HEK293T (cell line): ENCODE measurements at regions not wholly inside any gene's neighbourhood (a gene's known extent, or its start where the extent isn't known, plus 50 kb on each side); places are given as distances from the start of the nearest gene placed in this dataset.
"Not testable (repeated sequence)": the region's sequence is repeated elsewhere in the genome, so short reads cannot be mapped to it uniquely, and the experiment has no call there.

ENCODE experiments used
- CTCF ChIA-PET: fragments of 350-600 bp; formaldehyde crosslinking; extraction: SDS; loops from one replicate; lab custom pipeline; 2021; ENCODE audit warnings: antibody characterized with exemption, inconsistent platforms; lab: Yijun Ruan, JAX
- POLR2A ChIA-PET: fragments of 350-600 bp; formaldehyde crosslinking; extraction: SDS; loops from one replicate; lab custom pipeline; 2020; ENCODE audit warnings: antibody characterized with exemption, inconsistent platforms; lab: Yijun Ruan, JAX
- DNase-seq: peaks from one replicate; pipeline ENCODE4 v3.0.0; 2012; ENCODE audit warnings: mixed read lengths; ENCODE audit errors: extremely low spot score
- ARNT ChIP-seq: fragments of 450-650 bp; IDR thresholded peaks from 2 replicates; pipeline ENCODE4 v1.6.1; 2017; ENCODE audit warnings: mild to moderate bottlenecking
- BHLHE40 ChIP-seq: fragments of 450-650 bp; IDR thresholded peaks from 2 replicates; pipeline ENCODE4 v1.6.1; 2016; ENCODE audit warnings: mild to moderate bottlenecking, moderate library complexity, borderline replicate concordance
- CTBP1 ChIP-seq: fragments of 450-650 bp; IDR thresholded peaks from 2 replicates; pipeline ENCODE4 v1.6.1; 2016; ENCODE audit warnings: borderline replicate concordance
- ELF4 ChIP-seq: fragments of 450-650 bp; IDR thresholded peaks from 2 replicates; pipeline ENCODE4 v1.6.1; 2017; ENCODE audit warnings: antibody characterized with exemption
- FOXA1 ChIP-seq: fragments of 450-650 bp; IDR thresholded peaks from 2 replicates; pipeline ENCODE4 v1.6.1; 2016; ENCODE audit warnings: mild to moderate bottlenecking
- FOXK2 ChIP-seq: fragments of 450-650 bp; IDR thresholded peaks from 2 replicates; pipeline ENCODE4 v1.6.1; 2016; ENCODE audit warnings: mild to moderate bottlenecking
- FOXM1 ChIP-seq: fragments of 450-650 bp; IDR thresholded peaks from 2 replicates; pipeline ENCODE4 v1.6.1; 2017; ENCODE audit warnings: mild to moderate bottlenecking, borderline replicate concordance
- HDGF ChIP-seq: fragments of 450-650 bp; IDR thresholded peaks from 2 replicates; pipeline ENCODE4 v1.6.1; 2017; ENCODE audit warnings: antibody characterized with exemption, borderline replicate concordance
- L3MBTL2 ChIP-seq: fragments of 450-650 bp; conservative IDR thresholded peaks from 2 replicates; pipeline ENCODE4 v1.6.1; 2016; ENCODE audit warnings: mild to moderate bottlenecking
- LEF1 ChIP-seq: fragments of 450-650 bp; IDR thresholded peaks from 2 replicates; pipeline ENCODE4 v1.6.1; 2017; ENCODE audit warnings: mild to moderate bottlenecking, borderline replicate concordance
- NFRKB ChIP-seq: fragments of 450-650 bp; IDR thresholded peaks from 2 replicates; pipeline ENCODE4 v1.6.1; 2016; ENCODE audit warnings: mild to moderate bottlenecking, moderate library complexity
- PKNOX1 ChIP-seq: fragments of 450-650 bp; IDR thresholded peaks from 2 replicates; pipeline ENCODE4 v1.6.1; 2016
- SP1 ChIP-seq: fragments of 450-650 bp; IDR thresholded peaks from 2 replicates; pipeline ENCODE4 v1.6.1; 2017
- SUZ12 ChIP-seq: fragments of 450-650 bp; IDR thresholded peaks from 2 replicates; pipeline ENCODE4 v1.6.1; 2016; ENCODE audit warnings: mild to moderate bottlenecking
- TARDBP ChIP-seq: fragments of 450-650 bp; IDR thresholded peaks from 2 replicates; pipeline ENCODE4 v1.6.1; 2016
- ZNF384 ChIP-seq: fragments of 450-650 bp; IDR thresholded peaks from 2 replicates; pipeline ENCODE4 v1.6.1; 2016

GRCh38 chr17:71098071-71098470, 928.7 kb downstream of the KCNJ2 start:
- POLR2A ChIA-PET, result no interaction called here
- DNase-seq, result no peak
- TF ChIP-seq ZNF384 (no peak), HDGF (no peak), NFRKB (no peak), SP1 (no peak), FOXK2 (no peak), TARDBP (no peak), ARNT (no peak), FOXM1 (no peak), FOXA1 (no peak), SUZ12 (no peak), L3MBTL2 (no peak), BHLHE40 (no peak), PKNOX1 (no peak), ELF4 (no peak), LEF1 (no peak), CTBP1 (no peak)
- CTCF ChIA-PET, result interaction anchor here (0.6 kb wide), 1 partner anchor 13 kb away, joined by 3 read pairs; no protein-coding TSS in a partner anchor

GRCh38 chr17:71099003-71099714, 929.8 kb downstream of the KCNJ2 start:
- POLR2A ChIA-PET, result no interaction called here
- no peak for DNase-seq
- TF ChIP-seq SUZ12 (no peak), ARNT (no peak), NFRKB (no peak), TARDBP (no peak)
- CTCF ChIA-PET, result interaction anchor here (0.6 kb wide), 1 partner anchor 44 kb away, joined by 3 read pairs; no protein-coding TSS in a partner anchor

- DNase-seq, result no peak
- TF ChIP-seq FOXA1, result no peak
- TF ChIP-seq ZNF384, result no peak
- TF ChIP-seq ARNT, result no peak
- no peak for TF ChIP-seq LEF1
- ChIA-PET CTCF (no interaction called here), POLR2A (no interaction called here)
These were observed 933.4 kb downstream of the KCNJ2 start for GRCh38 chr17:71102777-71103176.

- no peak for DNase-seq
- CTCF ChIA-PET, result no interaction called here
- TF ChIP-seq FOXA1, result no peak
- TF ChIP-seq SUZ12, result no peak
- TF ChIP-seq TARDBP, result no peak
- TF ChIP-seq ZNF384, result no peak
- no peak for TF ChIP-seq LEF1
- TF ChIP-seq BHLHE40, result no peak
- no peak for TF ChIP-seq PKNOX1
- TF ChIP-seq HDGF, result no peak
- no peak for TF ChIP-seq L3MBTL2
- no peak for TF ChIP-seq FOXM1
- no peak for TF ChIP-seq SP1
- TF ChIP-seq CTBP1, result no peak
- no peak for TF ChIP-seq FOXK2
- TF ChIP-seq NFRKB, result no peak
- no peak for TF ChIP-seq ELF4
- no peak for TF ChIP-seq ARNT
- POLR2A ChIA-PET, result no interaction called here
These were observed 934.9 kb downstream of the KCNJ2 start for GRCh38 chr17:71104225-71104624.

GRCh38 chr17:71106056-71106455, 936.7 kb downstream of the KCNJ2 start:
- CTCF ChIA-PET, result interaction anchor here (0.5 kb wide), 1 partner anchor 477 kb away, joined by 4 read pairs; no protein-coding TSS in a partner anchor
- DNase-seq, POLR2A ChIA-PET: not testable (repeated sequence)

GRCh38 chr17:71107136-71107535, 937.8 kb downstream of the KCNJ2 start:
- CTCF ChIA-PET, result interaction anchor here (1.3 kb wide), 1 partner anchor 22 kb away, joined by 3 read pairs; no protein-coding TSS in a partner anchor
- POLR2A ChIA-PET, result no interaction called here
- no peak for DNase-seq
- TF ChIP-seq ELF4 (no peak), FOXM1 (no peak)

GRCh38 chr17:71109697-71110096, 940.4 kb downstream of the KCNJ2 start:
- CTCF ChIA-PET, result interaction anchor here (0.6 kb wide), 1 partner anchor 25 kb away, joined by 3 read pairs; no protein-coding TSS in a partner anchor
- POLR2A ChIA-PET, result no interaction called here
- no peak for DNase-seq
- TF ChIP-seq ELF4, result no peak
- TF ChIP-seq ARNT, result no peak
- no peak for TF ChIP-seq BHLHE40
- TF ChIP-seq TARDBP, result no peak
- no peak for TF ChIP-seq FOXM1
- TF ChIP-seq PKNOX1, result no peak
- no peak for TF ChIP-seq FOXA1
- no peak for TF ChIP-seq NFRKB
- no peak for TF ChIP-seq LEF1
- TF ChIP-seq HDGF, result no peak
- TF ChIP-seq L3MBTL2, result no peak
- no peak for TF ChIP-seq CTBP1
- TF ChIP-seq SUZ12, result no peak
- TF ChIP-seq SP1, result no peak
- TF ChIP-seq FOXK2, result no peak
- no peak for TF ChIP-seq ZNF384
